ENCODE measurements at regions not wholly inside any gene's neighbourhood (a gene's known extent, or its start where the extent isn't known, plus 50 kb on each side); places are given as distances from the start of the nearest gene placed in this dataset.

- Histone ChIP-seq H3K4me1 (ENCODE audit: insufficient read depth) (no peaks in the 10 kb centered on the region), H3K79me2 (replicated peaks; ENCODE audit: insufficient read depth) (no peaks in the 10 kb centered on the region), H3K27ac (ENCODE audit: low read depth) (no peak overlapping the region), H3K36me3 (ENCODE audit: insufficient read depth) (no peaks in the 10 kb centered on the region), H3F3A (replicated peaks; ENCODE audit: low read depth) (no peaks in the 10 kb centered on the region), H4K20me1 (replicated peaks; ENCODE audit: insufficient read depth) (no peaks in the 10 kb centered on the region), H3K4me2 (no peak overlapping the region), H3K9me2 (ENCODE audit: insufficient read depth) (no peaks in the 10 kb centered on the region), H2AFZ (no peak overlapping the region), H3K4me3 (no peak overlapping the region), H3K27me3 (ENCODE audit: insufficient read depth) (no peaks in the 10 kb centered on the region)
- Mint-ChIP-seq H3K27me3 (ENCODE audit: insufficient read depth, low read depth, poor library complexity) (no peaks in the 10 kb centered on the region), H3K36me3 (ENCODE audit: low read depth) (no peaks in the 10 kb centered on the region), H3K27ac (peak overlapping the region; percentile 42; the same call in 1 of the 2 replicates), H3K4me1 (no peaks in the 10 kb centered on the region; the same call in 2 of the 3 replicates), H3K9me3 (peaks cover 6% of the 10 kb centered on the region; the same call in 1 of the 3 replicates), H3K4me3 (no peak overlapping the region)
- DNase-seq (ENCODE audit: low spot score), result no peak
- TF ChIP-seq ETS1 (IDR thresholded peaks at IDR 0.05) (no peak), EZH2phosphoT487 (IDR thresholded peaks at IDR 0.05; ENCODE audit: unreplicated experiment) (no peak), EZH2 (IDR thresholded peaks at IDR 0.05; ENCODE audit: low read depth, unreplicated experiment) (no peak), NANOG (IDR thresholded peaks at IDR 0.05; ENCODE audit: borderline replicate concordance) (no peak), POLR2AphosphoS5 (IDR thresholded peaks at IDR 0.05; ENCODE audit: low read depth) (no peak), ZNF462 (CRISPR knock-in tag; IDR thresholded peaks at IDR 0.05) (no peak), ZNF331 (CRISPR knock-in tag; IDR thresholded peaks at IDR 0.05; ENCODE audit: low read depth) (no peak)
- no peak for ATAC-seq
Measured at GRCh38 chr11:97756571-97757335, 1264.0 kb upstream of the CNTN5 start.

Data from GM23338 (cell line).